ENCODE measurements at regions not wholly inside any gene's neighbourhood (a gene's known extent, or its start where the extent isn't known, plus 50 kb on each side); places are given as distances from the start of the nearest gene placed in this dataset.

- no peak for DNase-seq (ENCODE audit: low read depth)
Measured at GRCh38 chr2:145197944-145198343, 678.0 kb upstream of the ZEB2 start.

- no peak for DNase-seq (ENCODE audit: low read depth)
Measured at GRCh38 chr2:145194673-145195072, 674.8 kb upstream of the ZEB2 start.

- peak; percentile 5 for DNase-seq (ENCODE audit: low read depth)
Measured at GRCh38 chr2:145190031-145190703, 670.2 kb upstream of the ZEB2 start.

- DNase-seq (ENCODE audit: low read depth) = no peak
Measured at GRCh38 chr2:145186303-145186702, 666.4 kb upstream of the ZEB2 start.

- DNase-seq (ENCODE audit: low read depth) = peak; percentile 8
Measured at GRCh38 chr2:145185696-145186095, 665.8 kb upstream of the ZEB2 start.

GRCh38 chr2:145184741-145185651 lies 665.1 kb upstream of the ZEB2 start:
- peak; percentile 49 for DNase-seq (ENCODE audit: low read depth)

- DNase-seq (ENCODE audit: low read depth) = no peak
Measured at GRCh38 chr2:145169285-145169684, 649.4 kb upstream of the ZEB2 start.

- no peak for DNase-seq (ENCODE audit: low read depth)
Measured at GRCh38 chr2:145168091-145168490, 648.2 kb upstream of the ZEB2 start.

GRCh38 chr2:145166731-145167302 lies 646.9 kb upstream of the ZEB2 start:
- DNase-seq (ENCODE audit: low read depth) = no peak

GRCh38 chr2:145161656-145162055 lies 641.7 kb upstream of the ZEB2 start:
- no peak for DNase-seq (ENCODE audit: low read depth)

GRCh38 chr2:145160855-145161254 lies 640.9 kb upstream of the ZEB2 start:
- DNase-seq (ENCODE audit: low read depth) = no peak

GRCh38 chr2:145159676-145160075 lies 639.8 kb upstream of the ZEB2 start:
- no peak for DNase-seq (ENCODE audit: low read depth)

GRCh38 chr2:145157741-145158591 lies 638.0 kb upstream of the ZEB2 start:
- DNase-seq (ENCODE audit: low read depth) = peak; percentile 23

- no peak for DNase-seq (ENCODE audit: low read depth)
Measured at GRCh38 chr2:145157036-145157675, 637.2 kb upstream of the ZEB2 start.

- DNase-seq (ENCODE audit: low read depth) = no peak
Measured at GRCh38 chr2:145156199-145156598, 636.3 kb upstream of the ZEB2 start.

GRCh38 chr2:145155196-145155595 lies 635.3 kb upstream of the ZEB2 start:
- DNase-seq (ENCODE audit: low read depth) = no peak

- no peak for DNase-seq (ENCODE audit: low read depth)
Measured at GRCh38 chr2:145154731-145155130, 634.8 kb upstream of the ZEB2 start.

GRCh38 chr2:145146691-145147090 lies 626.8 kb upstream of the ZEB2 start:
- DNase-seq (ENCODE audit: low read depth) = no peak

- DNase-seq (ENCODE audit: low read depth) = no peak
Measured at GRCh38 chr2:145144131-145144728, 624.3 kb upstream of the ZEB2 start.

GRCh38 chr2:145141981-145142380 lies 622.1 kb upstream of the ZEB2 start:
- DNase-seq (ENCODE audit: low read depth) = no peak

- no peak for DNase-seq (ENCODE audit: low read depth)
Measured at GRCh38 chr2:145140658-145141057, 620.7 kb upstream of the ZEB2 start.
